HEK293 (cell line): ENCODE measurements at regions not wholly inside any gene's neighbourhood (a gene's known extent, or its start where the extent isn't known, plus 50 kb on each side); places are given as distances from the start of the nearest gene placed in this dataset.

Experiments
- ZBTB21 ChIP-seq: fragments of 450-650 bp; formaldehyde crosslinking; IDR thresholded peaks from 2 replicates; pipeline ENCODE4 v1.5.1; 2017; ENCODE audit warnings: missing biosample characterization, missing genetic modification characterization
- ZEB2 ChIP-seq: fragments of 450-650 bp; formaldehyde crosslinking; IDR thresholded peaks from 2 replicates; pipeline ENCODE4 v1.5.1; 2016; ENCODE audit warnings: missing biosample characterization, missing genetic modification characterization
- ZNF121 ChIP-seq: fragments of 450-650 bp; formaldehyde crosslinking; IDR thresholded peaks from 2 replicates; pipeline ENCODE4 v1.5.1; 2016; ENCODE audit warnings: missing biosample characterization, missing genetic modification characterization
- ZNF248 ChIP-seq: fragments of 450-650 bp; formaldehyde crosslinking; IDR thresholded peaks from 2 replicates; pipeline ENCODE4 v1.5.1; 2017; ENCODE audit warnings: missing biosample characterization, missing genetic modification characterization
- ZNF501 ChIP-seq: fragments of 450-650 bp; formaldehyde crosslinking; IDR thresholded peaks from 2 replicates; pipeline ENCODE4 v1.5.1; 2016; ENCODE audit warnings: missing biosample characterization, missing genetic modification characterization
- ZNF610 ChIP-seq: fragments of 450-650 bp; formaldehyde crosslinking; IDR thresholded peaks from 2 replicates; pipeline ENCODE4 v1.5.1; 2016; ENCODE audit warnings: missing biosample characterization, missing genetic modification characterization, borderline replicate concordance
- ZNF747 ChIP-seq: fragments of 450-650 bp; formaldehyde crosslinking; IDR thresholded peaks from 2 replicates; pipeline ENCODE4 v1.5.1; 2016; ENCODE audit warnings: missing biosample characterization, missing genetic modification characterization
- TF ChIP-seq, protein P1 (sequence below): fragments of 450-650 bp; formaldehyde crosslinking; IDR thresholded peaks from 2 replicates; pipeline ENCODE4 v1.5.1; 2016; ENCODE audit warnings: missing biosample characterization, missing genetic modification characterization
- TF ChIP-seq, protein P2 (sequence below): fragments of 450-650 bp; formaldehyde crosslinking; IDR thresholded peaks from 2 replicates; pipeline ENCODE4 v1.5.1; 2016; ENCODE audit warnings: missing biosample characterization, missing genetic modification characterization
- TF ChIP-seq, protein P3 (sequence below): fragments of 450-650 bp; formaldehyde crosslinking; IDR thresholded peaks from 2 replicates; pipeline ENCODE4 v1.5.1; 2016; ENCODE audit warnings: missing biosample characterization, missing genetic modification characterization
- TF ChIP-seq, protein P4 (sequence below): fragments of 450-650 bp; formaldehyde crosslinking; IDR thresholded peaks from 2 replicates; pipeline ENCODE4 v1.5.1; 2017; ENCODE audit warnings: missing biosample characterization, mild to moderate bottlenecking, missing genetic modification characterization, moderate library complexity
- TF ChIP-seq, protein P5 (sequence below): fragments of 450-650 bp; IDR thresholded peaks from 2 replicates; pipeline ENCODE4 v1.5.1; 2018; ENCODE audit warnings: missing biosample characterization, mild to moderate bottlenecking, missing genetic modification characterization
- TF ChIP-seq, protein P6 (sequence below): fragments of 450-650 bp; formaldehyde crosslinking; IDR thresholded peaks from 2 replicates; pipeline ENCODE4 v1.5.1; 2016; ENCODE audit warnings: missing biosample characterization, missing genetic modification characterization

DNA sequence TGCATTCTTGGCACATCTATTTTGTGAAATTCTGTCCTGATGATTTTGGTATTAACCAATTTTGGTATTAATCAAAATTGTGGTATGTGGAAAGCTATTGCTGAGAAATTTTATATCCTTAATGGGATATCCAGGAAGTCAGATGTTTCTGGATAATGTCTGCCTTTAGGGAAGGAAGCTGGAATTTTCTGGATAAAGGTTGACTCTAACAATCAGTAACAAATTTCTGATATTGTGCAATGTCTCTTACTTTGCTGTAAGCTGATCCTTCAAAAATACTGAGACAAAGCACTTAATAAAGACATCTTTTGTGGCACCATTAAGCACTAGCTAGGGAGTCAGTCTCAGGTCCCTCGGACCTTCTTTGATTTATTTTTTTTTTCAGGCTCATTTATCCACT is 100.8 kb upstream of the UGP2 start:
- TF ChIP-seq ZNF747 (tag by site-specific recombination) (no peak), ZNF121 (no peak), ZEB2 (tag by site-specific recombination) (no peak), ZNF610 (tag by site-specific recombination) (no peak), ZNF248 (no peak), ZNF501 (tag by site-specific recombination) (no peak), ZBTB21 (no peak)
- TF ChIP-seq, protein P1, sequence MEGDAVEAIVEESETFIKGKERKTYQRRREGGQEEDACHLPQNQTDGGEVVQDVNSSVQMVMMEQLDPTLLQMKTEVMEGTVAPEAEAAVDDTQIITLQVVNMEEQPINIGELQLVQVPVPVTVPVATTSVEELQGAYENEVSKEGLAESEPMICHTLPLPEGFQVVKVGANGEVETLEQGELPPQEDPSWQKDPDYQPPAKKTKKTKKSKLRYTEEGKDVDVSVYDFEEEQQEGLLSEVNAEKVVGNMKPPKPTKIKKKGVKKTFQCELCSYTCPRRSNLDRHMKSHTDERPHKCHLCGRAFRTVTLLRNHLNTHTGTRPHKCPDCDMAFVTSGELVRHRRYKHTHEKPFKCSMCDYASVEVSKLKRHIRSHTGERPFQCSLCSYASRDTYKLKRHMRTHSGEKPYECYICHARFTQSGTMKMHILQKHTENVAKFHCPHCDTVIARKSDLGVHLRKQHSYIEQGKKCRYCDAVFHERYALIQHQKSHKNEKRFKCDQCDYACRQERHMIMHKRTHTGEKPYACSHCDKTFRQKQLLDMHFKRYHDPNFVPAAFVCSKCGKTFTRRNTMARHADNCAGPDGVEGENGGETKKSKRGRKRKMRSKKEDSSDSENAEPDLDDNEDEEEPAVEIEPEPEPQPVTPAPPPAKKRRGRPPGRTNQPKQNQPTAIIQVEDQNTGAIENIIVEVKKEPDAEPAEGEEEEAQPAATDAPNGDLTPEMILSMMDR (tag by site-specific recombination): no peak
- TF ChIP-seq, protein P2, sequence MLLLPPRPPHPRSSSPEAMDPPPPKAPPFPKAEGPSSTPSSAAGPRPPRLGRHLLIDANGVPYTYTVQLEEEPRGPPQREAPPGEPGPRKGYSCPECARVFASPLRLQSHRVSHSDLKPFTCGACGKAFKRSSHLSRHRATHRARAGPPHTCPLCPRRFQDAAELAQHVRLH (tag by site-specific recombination): no peak
- TF ChIP-seq, protein P3, sequence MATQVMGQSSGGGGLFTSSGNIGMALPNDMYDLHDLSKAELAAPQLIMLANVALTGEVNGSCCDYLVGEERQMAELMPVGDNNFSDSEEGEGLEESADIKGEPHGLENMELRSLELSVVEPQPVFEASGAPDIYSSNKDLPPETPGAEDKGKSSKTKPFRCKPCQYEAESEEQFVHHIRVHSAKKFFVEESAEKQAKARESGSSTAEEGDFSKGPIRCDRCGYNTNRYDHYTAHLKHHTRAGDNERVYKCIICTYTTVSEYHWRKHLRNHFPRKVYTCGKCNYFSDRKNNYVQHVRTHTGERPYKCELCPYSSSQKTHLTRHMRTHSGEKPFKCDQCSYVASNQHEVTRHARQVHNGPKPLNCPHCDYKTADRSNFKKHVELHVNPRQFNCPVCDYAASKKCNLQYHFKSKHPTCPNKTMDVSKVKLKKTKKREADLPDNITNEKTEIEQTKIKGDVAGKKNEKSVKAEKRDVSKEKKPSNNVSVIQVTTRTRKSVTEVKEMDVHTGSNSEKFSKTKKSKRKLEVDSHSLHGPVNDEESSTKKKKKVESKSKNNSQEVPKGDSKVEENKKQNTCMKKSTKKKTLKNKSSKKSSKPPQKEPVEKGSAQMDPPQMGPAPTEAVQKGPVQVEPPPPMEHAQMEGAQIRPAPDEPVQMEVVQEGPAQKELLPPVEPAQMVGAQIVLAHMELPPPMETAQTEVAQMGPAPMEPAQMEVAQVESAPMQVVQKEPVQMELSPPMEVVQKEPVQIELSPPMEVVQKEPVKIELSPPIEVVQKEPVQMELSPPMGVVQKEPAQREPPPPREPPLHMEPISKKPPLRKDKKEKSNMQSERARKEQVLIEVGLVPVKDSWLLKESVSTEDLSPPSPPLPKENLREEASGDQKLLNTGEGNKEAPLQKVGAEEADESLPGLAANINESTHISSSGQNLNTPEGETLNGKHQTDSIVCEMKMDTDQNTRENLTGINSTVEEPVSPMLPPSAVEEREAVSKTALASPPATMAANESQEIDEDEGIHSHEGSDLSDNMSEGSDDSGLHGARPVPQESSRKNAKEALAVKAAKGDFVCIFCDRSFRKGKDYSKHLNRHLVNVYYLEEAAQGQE: no peak
- TF ChIP-seq, protein P4, sequence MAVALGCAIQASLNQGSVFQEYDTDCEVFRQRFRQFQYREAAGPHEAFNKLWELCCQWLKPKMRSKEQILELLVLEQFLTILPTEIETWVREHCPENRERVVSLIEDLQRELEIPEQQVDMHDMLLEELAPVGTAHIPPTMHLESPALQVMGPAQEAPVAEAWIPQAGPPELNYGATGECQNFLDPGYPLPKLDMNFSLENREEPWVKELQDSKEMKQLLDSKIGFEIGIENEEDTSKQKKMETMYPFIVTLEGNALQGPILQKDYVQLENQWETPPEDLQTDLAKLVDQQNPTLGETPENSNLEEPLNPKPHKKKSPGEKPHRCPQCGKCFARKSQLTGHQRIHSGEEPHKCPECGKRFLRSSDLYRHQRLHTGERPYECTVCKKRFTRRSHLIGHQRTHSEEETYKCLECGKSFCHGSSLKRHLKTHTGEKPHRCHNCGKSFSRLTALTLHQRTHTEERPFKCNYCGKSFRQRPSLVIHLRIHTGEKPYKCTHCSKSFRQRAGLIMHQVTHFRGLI (tag by site-specific recombination): no peak
- TF ChIP-seq, protein P5, sequence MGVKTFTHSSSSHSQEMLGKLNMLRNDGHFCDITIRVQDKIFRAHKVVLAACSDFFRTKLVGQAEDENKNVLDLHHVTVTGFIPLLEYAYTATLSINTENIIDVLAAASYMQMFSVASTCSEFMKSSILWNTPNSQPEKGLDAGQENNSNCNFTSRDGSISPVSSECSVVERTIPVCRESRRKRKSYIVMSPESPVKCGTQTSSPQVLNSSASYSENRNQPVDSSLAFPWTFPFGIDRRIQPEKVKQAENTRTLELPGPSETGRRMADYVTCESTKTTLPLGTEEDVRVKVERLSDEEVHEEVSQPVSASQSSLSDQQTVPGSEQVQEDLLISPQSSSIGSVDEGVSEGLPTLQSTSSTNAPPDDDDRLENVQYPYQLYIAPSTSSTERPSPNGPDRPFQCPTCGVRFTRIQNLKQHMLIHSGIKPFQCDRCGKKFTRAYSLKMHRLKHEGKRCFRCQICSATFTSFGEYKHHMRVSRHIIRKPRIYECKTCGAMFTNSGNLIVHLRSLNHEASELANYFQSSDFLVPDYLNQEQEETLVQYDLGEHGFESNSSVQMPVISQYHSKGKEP: no peak
- TF ChIP-seq, protein P6, sequence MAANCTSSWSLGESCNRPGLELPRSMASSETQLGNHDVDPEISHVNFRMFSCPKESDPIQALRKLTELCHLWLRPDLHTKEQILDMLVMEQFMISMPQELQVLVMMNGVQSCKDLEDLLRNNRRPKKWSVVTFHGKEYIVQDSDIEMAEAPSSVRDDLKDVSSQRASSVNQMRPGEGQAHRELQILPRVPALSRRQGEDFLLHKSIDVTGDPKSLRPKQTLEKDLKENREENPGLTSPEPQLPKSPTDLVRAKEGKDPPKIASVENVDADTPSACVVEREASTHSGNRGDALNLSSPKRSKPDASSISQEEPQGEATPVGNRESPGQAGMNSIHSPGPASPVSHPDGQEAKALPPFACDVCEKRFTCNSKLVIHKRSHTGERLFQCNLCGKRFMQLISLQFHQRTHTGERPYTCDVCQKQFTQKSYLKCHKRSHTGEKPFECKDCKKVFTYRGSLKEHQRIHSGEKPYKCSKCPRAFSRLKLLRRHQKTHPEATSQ (tag by site-specific recombination): no peak
